GM10248 (cell line): ENCODE measurements at regions not wholly inside any gene's neighbourhood (a gene's known extent, or its start where the extent isn't known, plus 50 kb on each side); places are given as distances from the start of the nearest gene placed in this dataset.

ENCODE experiments used
- CTCF ChIA-PET: fragments of 300-600 bp; sonication (Branson Sonifier 250); formaldehyde crosslinking; extraction: SDS; loops from one replicate; lab custom pipeline; 2021; ENCODE audit warnings: antibody characterized with exemption; lab: Yijun Ruan, JAX
- POLR2A ChIA-PET: fragments of 350-650 bp; sonication (Branson Sonifier 250); formaldehyde crosslinking; extraction: SDS; loops from one replicate; lab custom pipeline; 2020; ENCODE audit warnings: antibody characterized with exemption; lab: Yijun Ruan, JAX
- DNase-seq: peaks from one replicate; pipeline ENCODE4 v3.0.0; 2012; ENCODE audit errors: extremely low spot score
- CTCF ChIP-seq: IDR thresholded peaks from 2 replicates; pipeline ENCODE4 v1.5.1; 2012; ENCODE audit warnings: mild to moderate bottlenecking, low read depth; ENCODE audit errors: extremely low read depth, missing control alignments, control extremely low read depth

- no peak for TF ChIP-seq CTCF
- CTCF ChIA-PET = interaction anchor here (1.2 kb wide), 1 partner anchor 10 kb away, joined by 3 read pairs; no protein-coding TSS in a partner anchor
- DNase-seq = no peak
- POLR2A ChIA-PET = no interaction called here
Measured at GRCh38 chr12:127455347-127456265, 811.4 kb upstream of the TMEM132C start.

DNA sequence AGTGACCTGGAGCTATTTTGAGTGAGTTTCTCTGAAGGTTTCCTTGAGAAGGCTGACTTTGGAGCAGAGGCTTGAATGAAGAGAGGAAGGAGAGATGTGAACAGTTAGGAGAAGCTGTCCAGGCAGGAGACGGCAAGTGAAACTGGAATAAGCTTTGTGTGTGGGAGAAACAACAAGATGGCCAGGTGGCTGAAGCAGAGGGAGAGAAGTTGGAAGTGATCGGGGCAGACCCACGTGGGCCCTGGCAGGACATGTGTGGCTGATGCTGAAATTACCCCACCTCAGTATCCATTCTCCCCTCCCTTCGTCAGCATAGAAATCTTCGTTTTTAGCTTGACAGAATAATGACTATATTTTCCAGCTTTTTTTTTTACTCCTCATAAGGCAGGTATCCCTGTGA lies 809.2 kb upstream of the TMEM132C start:
- no peak for DNase-seq
- TF ChIP-seq CTCF = no peak
- ChIA-PET CTCF (interaction anchor here (1.0 kb wide), 1 partner anchor 23 kb away, joined by 3 read pairs; no protein-coding TSS in a partner anchor), POLR2A (no interaction called here)

DNA sequence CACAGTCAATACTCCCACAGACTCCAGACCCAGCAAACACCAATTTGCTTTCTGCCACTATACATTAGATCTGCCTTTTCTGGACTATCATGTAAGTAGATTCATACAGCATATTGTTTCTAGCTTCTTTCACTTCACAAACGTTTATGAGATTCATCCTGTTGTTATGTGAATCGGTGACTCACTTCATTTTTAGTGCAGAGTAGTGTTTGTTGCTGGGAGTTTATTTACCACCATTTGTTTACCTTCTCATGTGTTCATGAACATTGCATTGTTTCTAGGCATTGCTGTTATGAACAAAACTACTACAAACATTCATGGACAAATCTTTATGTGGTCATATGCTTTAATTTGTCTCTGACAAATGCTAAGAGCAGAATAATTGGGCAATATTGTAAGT lies 807.8 kb upstream of the TMEM132C start:
- ChIA-PET CTCF (no interaction called here), POLR2A (no interaction called here)
- TF ChIP-seq CTCF = no peak
- no peak for DNase-seq

GRCh38 chr12:127459687-127460086 lies 807.3 kb upstream of the TMEM132C start:
- CTCF ChIA-PET = no interaction called here
- POLR2A ChIA-PET = no interaction called here
- TF ChIP-seq CTCF = no peak
- DNase-seq = no peak

GRCh38 chr12:127463237-127463636 lies 803.7 kb upstream of the TMEM132C start:
- TF ChIP-seq CTCF = no peak
- no peak for DNase-seq
- POLR2A ChIA-PET = no interaction called here
- CTCF ChIA-PET = no interaction called here

- TF ChIP-seq CTCF = no peak
- DNase-seq = no peak
- ChIA-PET POLR2A (no interaction called here), CTCF (no interaction called here)
Measured at GRCh38 chr12:127469331-127469730, 797.6 kb upstream of the TMEM132C start.
